ENCODE measurements at regions not wholly inside any gene's neighbourhood (a gene's known extent, or its start where the extent isn't known, plus 50 kb on each side); places are given as distances from the start of the nearest gene placed in this dataset.
"Not testable (repeated sequence)": the region's sequence is repeated elsewhere in the genome, so short reads cannot be mapped to it uniquely, and the experiment has no call there.

DNA sequence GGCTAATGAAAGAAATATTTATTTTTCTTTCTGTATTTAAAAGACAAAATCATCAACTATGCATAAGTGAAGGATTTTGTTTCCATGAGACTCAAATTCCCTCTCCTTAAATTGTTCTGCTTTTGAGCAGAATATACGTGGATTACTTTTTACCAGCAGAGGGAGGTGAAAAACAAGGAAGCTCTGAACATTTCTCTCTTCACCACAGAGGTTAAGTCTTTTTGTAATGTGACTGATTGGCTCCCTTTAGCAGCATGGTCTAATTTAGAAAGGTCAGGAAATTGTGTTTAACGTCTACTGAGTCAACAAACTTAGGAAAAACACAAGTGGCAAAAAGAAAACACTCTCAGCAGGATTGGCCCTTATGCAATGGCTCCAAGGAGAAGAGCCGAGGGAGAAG is 55.1 kb upstream of the F9 start:
- H3K4me1 Mint-ChIP-seq, result no peaks in the 10 kb centered on the region
- DNase-seq (ENCODE audit: low spot score in 2 of 2) (no peak), ATAC-seq (ENCODE audit: low read depth) (no peak)
- peaks cover 2% of the 10 kb centered on the region for H3K27me3 Mint-ChIP-seq
- H3K4me3 Mint-ChIP-seq, result no peak overlapping the region
- no peaks in the 10 kb centered on the region for H3K36me3 Mint-ChIP-seq
- no peaks in the 10 kb centered on the region for H3K9me3 Mint-ChIP-seq
- no peak overlapping the region for H3K27ac Mint-ChIP-seq

DNA sequence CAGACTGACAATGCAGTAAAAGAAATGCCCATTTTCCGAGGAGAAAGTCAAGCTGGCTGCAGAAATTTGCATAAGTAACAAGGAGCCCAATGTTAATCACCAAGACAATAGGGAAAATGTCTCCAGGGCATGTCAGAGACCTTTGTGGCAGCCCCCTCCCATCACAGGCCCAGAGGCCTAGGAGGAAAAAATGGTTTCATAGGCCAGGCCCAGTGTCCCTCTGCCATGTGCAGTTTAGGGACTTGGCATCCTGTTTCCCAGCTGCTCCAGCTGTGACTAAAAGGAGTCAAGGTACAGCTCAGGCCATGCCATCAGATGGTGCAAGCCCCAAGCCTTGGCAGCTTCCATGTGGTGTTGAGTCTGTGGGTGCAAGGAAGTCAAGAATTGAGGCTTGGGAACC is 68.6 kb upstream of the F9 start:
- not testable (repeated sequence) for H3K36me3 Mint-ChIP-seq; DNase-seq (ENCODE audit: low spot score in 2 of 2); ATAC-seq (ENCODE audit: low read depth); H3K9me3 Mint-ChIP-seq; H3K27me3 Mint-ChIP-seq; H3K27ac Mint-ChIP-seq; H3K4me1 Mint-ChIP-seq; H3K4me3 Mint-ChIP-seq

- Mint-ChIP-seq H3K4me3 (no peak overlapping the region), H3K4me1 (no peaks in the 10 kb centered on the region), H3K9me3 (no peaks in the 10 kb centered on the region), H3K36me3 (no peaks in the 10 kb centered on the region), H3K27me3 (peaks cover 1% of the 10 kb centered on the region), H3K27ac (no peak overlapping the region)
- DNase-seq (ENCODE audit: low spot score in 2 of 2), result no peak
- ATAC-seq (ENCODE audit: low read depth), result no peak
Measured at GRCh38 chrX:139454743-139455142, 75.8 kb upstream of the F9 start.

- no peaks in the 10 kb centered on the region for H3K36me3 Mint-ChIP-seq
- no peak overlapping the region for H3K27ac Mint-ChIP-seq
- no peak for ATAC-seq (ENCODE audit: low read depth)
- no peaks in the 10 kb centered on the region for H3K4me1 Mint-ChIP-seq
- no peaks in the 10 kb centered on the region for H3K27me3 Mint-ChIP-seq
- peaks cover 4% of the 10 kb centered on the region for H3K9me3 Mint-ChIP-seq
- no peak for DNase-seq (ENCODE audit: low spot score in 2 of 2)
- no peak overlapping the region for H3K4me3 Mint-ChIP-seq
Measured at GRCh38 chrX:139448996-139449395, 81.5 kb upstream of the F9 start.

DNA sequence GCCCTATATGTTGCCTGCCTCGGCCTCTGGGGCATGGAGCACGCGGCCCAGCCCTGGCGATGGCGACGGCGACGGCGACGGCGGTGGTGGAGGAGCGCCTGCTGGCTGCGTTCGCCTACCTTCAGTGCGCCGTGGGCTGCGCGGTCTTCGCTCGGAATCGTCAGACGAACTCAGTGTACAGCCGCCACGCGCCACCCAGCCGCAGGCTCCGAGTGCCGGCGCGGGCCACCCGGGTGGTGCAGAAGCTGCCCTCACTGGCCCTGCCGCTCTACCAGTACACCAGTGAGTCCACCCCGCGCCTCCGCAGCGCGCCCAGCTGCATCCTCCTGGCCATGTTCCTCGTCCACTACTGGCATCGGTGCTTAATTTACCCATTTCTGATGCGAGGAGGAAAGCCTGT is 83.7 kb upstream of the F9 start:
- no peaks in the 10 kb centered on the region for H3K27me3 Mint-ChIP-seq
- no peak overlapping the region for H3K27ac Mint-ChIP-seq
- no peak for DNase-seq (ENCODE audit: low spot score in 2 of 2)
- no peaks in the 10 kb centered on the region for H3K4me1 Mint-ChIP-seq
- H3K9me3 Mint-ChIP-seq, result peaks cover 4% of the 10 kb centered on the region
- ATAC-seq (ENCODE audit: low read depth), result no peak
- H3K36me3 Mint-ChIP-seq, result no peaks in the 10 kb centered on the region
- H3K4me3 Mint-ChIP-seq, result no peak overlapping the region

DNA sequence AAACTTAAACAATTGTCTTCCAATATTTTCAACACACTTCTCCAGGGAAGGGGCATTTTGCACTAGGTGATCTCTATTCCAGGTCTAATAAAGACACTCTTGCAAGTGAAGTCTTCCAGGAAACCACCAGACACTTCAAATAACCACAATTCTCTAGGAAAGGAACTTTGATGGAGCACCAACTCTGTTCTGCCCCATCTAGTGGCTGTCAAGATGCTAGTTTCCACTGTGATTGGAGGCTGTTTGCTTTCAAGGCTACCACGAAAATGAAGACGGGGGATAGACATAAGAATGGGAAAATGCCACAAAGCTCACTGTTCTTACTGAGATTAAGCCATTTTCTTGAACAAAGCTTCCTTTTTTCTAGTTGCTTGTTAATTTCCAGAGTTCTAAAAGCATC is 100.6 kb upstream of the F9 start:
- Mint-ChIP-seq H3K27ac (no peak overlapping the region), H3K4me1 (no peaks in the 10 kb centered on the region), H3K4me3 (no peak overlapping the region), H3K36me3 (no peaks in the 10 kb centered on the region), H3K9me3 (no peaks in the 10 kb centered on the region), H3K27me3 (no peaks in the 10 kb centered on the region)
- ATAC-seq (ENCODE audit: low read depth), result no peak
- no peak for DNase-seq (ENCODE audit: low spot score in 2 of 2)

GRCh38 chrX:139423186-139423585 is 107.4 kb upstream of the F9 start:
- Mint-ChIP-seq H3K4me1 (no peaks in the 10 kb centered on the region), H3K36me3 (no peaks in the 10 kb centered on the region), H3K4me3 (no peak overlapping the region), H3K27ac (no peak overlapping the region), H3K9me3 (no peaks in the 10 kb centered on the region), H3K27me3 (no peaks in the 10 kb centered on the region)
- DNase-seq (ENCODE audit: low spot score in 2 of 2) (no peak), ATAC-seq (ENCODE audit: low read depth) (no peak)

DNA sequence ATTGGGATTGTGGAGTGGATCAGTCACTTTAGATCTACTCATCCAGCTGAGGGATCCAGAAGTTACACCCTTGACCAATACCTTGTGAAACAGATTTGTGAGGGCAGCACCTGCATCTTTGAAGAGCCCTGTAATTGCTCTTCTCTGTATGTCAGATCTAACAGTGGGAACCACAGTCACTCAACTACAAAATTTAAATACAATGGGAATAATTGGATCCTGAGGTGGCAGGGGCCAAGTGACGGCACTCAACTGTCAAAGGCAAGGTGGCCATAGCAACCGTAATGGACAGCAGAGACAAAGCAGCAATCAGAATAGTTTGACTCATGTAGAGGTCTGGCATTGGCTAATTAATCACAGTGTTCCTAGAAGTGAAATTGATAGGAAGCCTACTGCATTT is 132.3 kb upstream of the F9 start:
- not testable (repeated sequence) for H3K27ac Mint-ChIP-seq; H3K4me1 Mint-ChIP-seq; ATAC-seq (ENCODE audit: low read depth); DNase-seq (ENCODE audit: low spot score in 2 of 2); H3K27me3 Mint-ChIP-seq; H3K9me3 Mint-ChIP-seq; H3K36me3 Mint-ChIP-seq; H3K4me3 Mint-ChIP-seq

GRCh38 chrX:139388254-139388653 is 142.3 kb upstream of the F9 start:
- no peak overlapping the region for H3K27ac Mint-ChIP-seq
- no peaks in the 10 kb centered on the region for H3K36me3 Mint-ChIP-seq
- H3K4me1 Mint-ChIP-seq, result no peaks in the 10 kb centered on the region
- DNase-seq (ENCODE audit: low spot score in 2 of 2) (no peak), ATAC-seq (ENCODE audit: low read depth) (no peak)
- no peaks in the 10 kb centered on the region for H3K9me3 Mint-ChIP-seq
- no peaks in the 10 kb centered on the region for H3K27me3 Mint-ChIP-seq
- H3K4me3 Mint-ChIP-seq, result no peak overlapping the region

DNA sequence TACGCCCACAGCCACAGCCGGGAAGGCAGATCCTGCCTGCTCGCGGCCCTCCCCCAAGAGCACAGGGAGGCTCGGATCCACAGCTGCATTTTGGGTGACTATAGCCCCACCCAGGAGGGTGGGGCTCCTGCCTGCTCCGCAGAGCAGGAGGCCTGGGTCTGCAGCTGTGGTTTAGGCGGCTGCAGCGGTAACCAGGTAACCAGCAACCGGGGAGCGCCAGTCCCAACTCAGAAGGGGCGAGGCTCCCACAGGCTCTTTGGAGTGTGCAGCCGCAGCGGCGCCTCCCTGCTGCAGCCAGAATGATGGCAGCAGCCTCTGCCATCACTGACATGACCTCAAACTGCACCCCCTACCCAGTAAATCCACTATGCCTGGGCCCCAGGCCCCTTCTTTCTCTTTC is 148.0 kb upstream of the F9 start:
- no peak for ATAC-seq (ENCODE audit: low read depth)

GRCh38 chrX:139376547-139376946 is 154.0 kb upstream of the F9 start:
- H3K4me1 Mint-ChIP-seq; DNase-seq (ENCODE audit: low spot score in 2 of 2); H3K27me3 Mint-ChIP-seq; H3K4me3 Mint-ChIP-seq; H3K36me3 Mint-ChIP-seq; H3K9me3 Mint-ChIP-seq; ATAC-seq (ENCODE audit: low read depth); H3K27ac Mint-ChIP-seq: not testable (repeated sequence)

More for the DNA sequence above, 148.0 kb upstream of the F9 start:
- peaks cover 2% of the 10 kb centered on the region for H3K9me3 Mint-ChIP-seq
- DNase-seq (ENCODE audit: low spot score in 2 of 2), result no peak
- no peak overlapping the region for H3K27ac Mint-ChIP-seq
- H3K4me3 Mint-ChIP-seq, result no peak overlapping the region
- no peaks in the 10 kb centered on the region for H3K36me3 Mint-ChIP-seq
- H3K4me1 Mint-ChIP-seq, result no peaks in the 10 kb centered on the region
- H3K27me3 Mint-ChIP-seq, result peaks cover 2% of the 10 kb centered on the region

DNA sequence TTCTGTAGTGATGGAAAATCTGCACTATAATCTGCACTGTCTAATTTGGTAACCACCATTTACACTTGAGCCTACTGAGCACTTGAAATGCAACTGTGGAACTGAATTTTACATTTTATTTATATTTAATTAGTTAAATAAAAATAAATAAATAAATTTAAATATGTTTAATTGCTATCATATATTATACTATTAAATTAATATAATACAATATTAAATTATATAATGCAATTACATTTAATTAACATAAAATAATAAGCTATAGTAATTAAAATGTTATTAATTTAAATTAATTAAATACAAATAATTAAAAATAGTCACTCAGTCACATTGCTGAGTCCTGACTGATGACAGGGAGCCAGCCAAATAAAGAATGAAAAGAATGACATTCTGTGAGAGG is 170.2 kb upstream of the F9 start:
- H3K27ac Mint-ChIP-seq, result no peak overlapping the region
- H3K4me1 Mint-ChIP-seq, result no peaks in the 10 kb centered on the region
- H3K27me3 Mint-ChIP-seq, result no peaks in the 10 kb centered on the region
- H3K9me3 Mint-ChIP-seq, result no peaks in the 10 kb centered on the region
- H3K36me3 Mint-ChIP-seq, result no peaks in the 10 kb centered on the region
- ATAC-seq (ENCODE audit: low read depth), result no peak
- no peak overlapping the region for H3K4me3 Mint-ChIP-seq
- DNase-seq (ENCODE audit: low spot score in 2 of 2), result no peak

DNA sequence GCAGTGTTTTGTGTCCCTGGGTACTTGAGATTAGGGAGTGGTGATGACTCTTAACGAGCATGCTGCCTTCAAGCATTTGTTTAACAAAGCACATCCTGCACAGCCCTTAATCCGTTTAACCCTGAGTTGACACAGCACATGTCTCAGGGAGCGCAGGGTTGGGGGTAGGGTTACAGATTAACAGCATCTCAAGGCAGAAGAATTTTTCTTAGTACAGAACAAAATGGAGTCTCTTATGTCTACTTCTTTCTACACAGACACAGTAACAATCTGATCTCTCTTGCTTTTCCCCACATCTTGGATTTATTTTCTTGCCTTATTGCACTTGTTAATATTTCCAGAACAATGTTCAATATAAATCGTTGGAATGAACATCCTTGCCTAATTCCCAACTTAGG is 187.9 kb upstream of the F9 start:
- H3K27me3 Mint-ChIP-seq; H3K4me1 Mint-ChIP-seq; H3K9me3 Mint-ChIP-seq; H3K27ac Mint-ChIP-seq; DNase-seq (ENCODE audit: low spot score in 2 of 2); ATAC-seq (ENCODE audit: low read depth); H3K4me3 Mint-ChIP-seq; H3K36me3 Mint-ChIP-seq: not testable (repeated sequence)

- H3K4me3 Mint-ChIP-seq; H3K4me1 Mint-ChIP-seq; H3K27ac Mint-ChIP-seq; DNase-seq (ENCODE audit: low spot score in 2 of 2); H3K36me3 Mint-ChIP-seq; ATAC-seq (ENCODE audit: low read depth); H3K27me3 Mint-ChIP-seq; H3K9me3 Mint-ChIP-seq: not testable (repeated sequence)
Measured at GRCh38 chrX:139341855-139342593, 188.5 kb upstream of the F9 start.

DNA sequence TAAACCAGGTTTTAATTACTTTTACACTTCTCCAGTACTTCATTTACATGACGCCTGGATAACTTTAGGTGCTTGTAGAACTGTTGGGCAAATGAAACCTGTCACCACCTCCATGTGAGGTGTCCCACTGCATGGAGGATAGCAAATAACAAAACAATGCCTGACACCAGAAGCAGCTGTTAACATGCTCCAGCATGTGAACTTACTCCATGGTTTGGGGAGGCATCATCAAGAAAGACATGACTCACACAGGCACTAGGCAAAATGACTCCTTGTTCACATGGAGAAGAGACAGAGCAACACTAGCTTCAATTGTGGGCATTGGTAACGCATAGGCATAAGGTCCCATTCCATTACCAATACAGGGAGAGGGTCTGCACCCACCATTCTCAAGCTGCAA is 198.1 kb upstream of the F9 start:
- Mint-ChIP-seq H3K4me3 (no peak overlapping the region), H3K27ac (no peak overlapping the region), H3K27me3 (no peaks in the 10 kb centered on the region), H3K4me1 (no peaks in the 10 kb centered on the region), H3K9me3 (no peaks in the 10 kb centered on the region), H3K36me3 (no peaks in the 10 kb centered on the region)
- DNase-seq (ENCODE audit: low spot score in 2 of 2), result no peak
- ATAC-seq (ENCODE audit: low read depth), result no peak

Measured in memory B cell (primary cell).